ENCODE measurements at regions not wholly inside any gene's neighbourhood (a gene's known extent, or its start where the extent isn't known, plus 50 kb on each side); places are given as distances from the start of the nearest gene placed in this dataset.

DNA sequence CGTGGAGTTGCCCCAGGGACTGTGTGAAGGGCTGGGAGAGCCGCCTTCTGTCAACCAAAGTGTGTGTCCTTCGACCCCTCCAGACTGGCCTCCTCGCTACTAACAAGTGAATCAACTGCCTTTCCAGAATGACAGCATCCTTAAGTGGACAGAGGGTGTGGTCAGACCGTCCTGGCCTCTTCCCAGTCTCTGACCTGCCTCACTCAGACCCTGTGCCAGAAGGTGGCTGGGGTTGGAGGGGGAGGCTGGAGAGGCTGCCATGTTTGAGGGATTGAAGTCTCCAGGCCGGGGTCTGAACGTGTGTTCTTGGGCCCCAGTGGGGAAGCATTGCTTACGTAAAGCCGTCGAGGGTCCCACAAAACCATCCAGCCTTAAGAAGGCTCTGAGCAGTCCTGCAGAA is 389.3 kb upstream of the IRX4 start:
- Histone ChIP-seq H3K4me2 (ENCODE audit: low read length) (no peak overlapping the region), H4K20me1 (ENCODE audit: low read length) (no peaks in the 10 kb centered on the region), H3K4me1 (ENCODE audit: insufficient read depth, low read length) (no peaks in the 10 kb centered on the region), H3K9me3 (ENCODE audit: low read length) (no peaks in the 10 kb centered on the region), H2AFZ (ENCODE audit: low read length) (no peak overlapping the region), H3K27ac (ENCODE audit: low read length) (no peak overlapping the region), H3K9ac (ENCODE audit: low read length) (no peak overlapping the region), H3K27me3 (ENCODE audit: low read length) (peaks cover 36% of the 10 kb centered on the region), H3K36me3 (ENCODE audit: low read depth, low read length) (no peaks in the 10 kb centered on the region), H3F3A (ENCODE audit: low read length, unreplicated experiment) (no peaks in the 10 kb centered on the region), H3K79me2 (ENCODE audit: low read length) (no peaks in the 10 kb centered on the region), H3K9me2 (replicated peaks; ENCODE audit: low read length) (no peaks in the 10 kb centered on the region), H3K4me3 (ENCODE audit: low read length) (no peak overlapping the region)
- no peak for DNase-seq
- TF ChIP-seq, protein P1, sequence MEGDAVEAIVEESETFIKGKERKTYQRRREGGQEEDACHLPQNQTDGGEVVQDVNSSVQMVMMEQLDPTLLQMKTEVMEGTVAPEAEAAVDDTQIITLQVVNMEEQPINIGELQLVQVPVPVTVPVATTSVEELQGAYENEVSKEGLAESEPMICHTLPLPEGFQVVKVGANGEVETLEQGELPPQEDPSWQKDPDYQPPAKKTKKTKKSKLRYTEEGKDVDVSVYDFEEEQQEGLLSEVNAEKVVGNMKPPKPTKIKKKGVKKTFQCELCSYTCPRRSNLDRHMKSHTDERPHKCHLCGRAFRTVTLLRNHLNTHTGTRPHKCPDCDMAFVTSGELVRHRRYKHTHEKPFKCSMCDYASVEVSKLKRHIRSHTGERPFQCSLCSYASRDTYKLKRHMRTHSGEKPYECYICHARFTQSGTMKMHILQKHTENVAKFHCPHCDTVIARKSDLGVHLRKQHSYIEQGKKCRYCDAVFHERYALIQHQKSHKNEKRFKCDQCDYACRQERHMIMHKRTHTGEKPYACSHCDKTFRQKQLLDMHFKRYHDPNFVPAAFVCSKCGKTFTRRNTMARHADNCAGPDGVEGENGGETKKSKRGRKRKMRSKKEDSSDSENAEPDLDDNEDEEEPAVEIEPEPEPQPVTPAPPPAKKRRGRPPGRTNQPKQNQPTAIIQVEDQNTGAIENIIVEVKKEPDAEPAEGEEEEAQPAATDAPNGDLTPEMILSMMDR (conservative IDR thresholded peaks at IDR 0.05; ENCODE audit: low read depth, low read length): no peak
- ChIA-PET CTCF (no interaction called here), POLR2A (ENCODE audit: unreplicated experiment) (no interaction called here)
- ATAC-seq: no peak
- BruUV-seq (replicated peaks): no TSS peak
- intact Hi-C loops (cut with micrococcal nuclease): no loop called here

DNA sequence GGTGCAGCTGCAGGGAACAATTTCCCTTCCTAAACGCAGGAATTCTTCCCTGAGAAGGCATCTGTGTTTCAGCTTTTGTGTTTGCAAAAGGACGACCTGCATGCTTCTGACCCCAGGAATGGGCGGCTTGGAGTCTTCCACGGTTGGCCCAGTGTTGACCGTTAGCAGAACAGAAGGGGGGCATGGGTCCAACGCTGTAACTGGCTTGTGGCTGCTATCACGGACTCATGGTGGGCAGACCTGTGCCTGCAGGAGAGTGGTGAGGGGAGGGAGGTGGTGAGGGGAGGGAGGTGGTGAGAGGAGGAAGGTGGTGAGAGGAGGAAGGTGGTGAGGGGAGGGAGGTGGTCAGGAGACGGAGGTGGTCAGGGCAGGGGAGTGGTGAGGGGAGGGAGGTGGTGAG is 388.6 kb upstream of the IRX4 start:
- DNase-seq (no peak), ATAC-seq (no peak)
- intact Hi-C loops (cut with micrococcal nuclease): no loop called here
- no peak overlapping the region for H2AFZ ChIP-seq (ENCODE audit: low read length)
- H3K27ac ChIP-seq (ENCODE audit: low read length): no peak overlapping the region
- H3K4me1 ChIP-seq (ENCODE audit: insufficient read depth, low read length): no peaks in the 10 kb centered on the region
- no peaks in the 10 kb centered on the region for H4K20me1 ChIP-seq (ENCODE audit: low read length)
- no peak overlapping the region for H3K9ac ChIP-seq (ENCODE audit: low read length)
- POLR2A ChIA-PET (ENCODE audit: unreplicated experiment): no interaction called here
- H3K4me2 ChIP-seq (ENCODE audit: low read length): no peak overlapping the region
- no peaks in the 10 kb centered on the region for H3K9me3 ChIP-seq (ENCODE audit: low read length)
- CTCF ChIA-PET: no interaction called here
- H3K9me2 ChIP-seq (replicated peaks; ENCODE audit: low read length): no peaks in the 10 kb centered on the region
- H3K4me3 ChIP-seq (ENCODE audit: low read length): no peak overlapping the region
- H3K27me3 ChIP-seq (ENCODE audit: low read length): peaks cover 38% of the 10 kb centered on the region
- H3K36me3 ChIP-seq (ENCODE audit: low read depth, low read length): no peaks in the 10 kb centered on the region
- H3F3A ChIP-seq (ENCODE audit: low read length, unreplicated experiment): no peaks in the 10 kb centered on the region
- no peaks in the 10 kb centered on the region for H3K79me2 ChIP-seq (ENCODE audit: low read length)
- no TSS peak for BruUV-seq (replicated peaks)
- no peak for TF ChIP-seq EZH2 (IDR thresholded peaks at IDR 0.05; ENCODE audit: low read length, unreplicated experiment)
- TF ChIP-seq, protein P1 (conservative IDR thresholded peaks at IDR 0.05; ENCODE audit: low read depth, low read length): no peak
- TF ChIP-seq EZH2phosphoT487 (IDR thresholded peaks at IDR 0.05; ENCODE audit: borderline replicate concordance, low read length): no peak

GRCh38 chr5:2270467-2270866 is 387.7 kb upstream of the IRX4 start:
- H3K9me2 ChIP-seq (replicated peaks; ENCODE audit: low read length): no peaks in the 10 kb centered on the region
- CTCF ChIA-PET: no interaction called here
- POLR2A ChIA-PET (ENCODE audit: unreplicated experiment): no interaction called here
- peaks cover 37% of the 10 kb centered on the region for H3K27me3 ChIP-seq (ENCODE audit: low read length)
- intact Hi-C loops (cut with micrococcal nuclease): no loop called here
- DNase-seq (no peak), ATAC-seq (no peak)
- H3K36me3 ChIP-seq (ENCODE audit: low read depth, low read length): no peaks in the 10 kb centered on the region
- H4K20me1 ChIP-seq (ENCODE audit: low read length): no peaks in the 10 kb centered on the region
- H3K4me2 ChIP-seq (ENCODE audit: low read length): no peak overlapping the region
- no peak for TF ChIP-seq EZH2 (IDR thresholded peaks at IDR 0.05; ENCODE audit: low read length, unreplicated experiment)
- TF ChIP-seq EZH2phosphoT487 (IDR thresholded peaks at IDR 0.05; ENCODE audit: borderline replicate concordance, low read length): no peak
- TF ChIP-seq, protein P1 (conservative IDR thresholded peaks at IDR 0.05; ENCODE audit: low read depth, low read length): no peak
- no peaks in the 10 kb centered on the region for H3K79me2 ChIP-seq (ENCODE audit: low read length)
- no peak overlapping the region for H2AFZ ChIP-seq (ENCODE audit: low read length)
- H3F3A ChIP-seq (ENCODE audit: low read length, unreplicated experiment): no peaks in the 10 kb centered on the region
- H3K9me3 ChIP-seq (ENCODE audit: low read length): no peaks in the 10 kb centered on the region
- H3K27ac ChIP-seq (ENCODE audit: low read length): no peak overlapping the region
- no peak overlapping the region for H3K4me3 ChIP-seq (ENCODE audit: low read length)
- H3K4me1 ChIP-seq (ENCODE audit: insufficient read depth, low read length): no peaks in the 10 kb centered on the region
- no peak overlapping the region for H3K9ac ChIP-seq (ENCODE audit: low read length)
- no TSS peak for BruUV-seq (replicated peaks)
